GM19467 (cell line): ENCODE measurements at regions not wholly inside any gene's neighbourhood (a gene's known extent, or its start where the extent isn't known, plus 50 kb on each side); places are given as distances from the start of the nearest gene placed in this dataset.
"Not testable (repeated sequence)": the region's sequence is repeated elsewhere in the genome, so short reads cannot be mapped to it uniquely, and the experiment has no call there.

Experiments used
- ATAC-seq: cut with Tn5 transposase; IDR thresholded peaks from one replicate; pipeline ENCODE4 v1.9.1; 2021; ENCODE audit warnings: mild to moderate bottlenecking, moderate library complexity; ENCODE audit not compliant: unreplicated experiment

- no peak for ATAC-seq
These were observed 51.6 kb upstream of the BLTP1 start for GRCh38 chr4:122100508-122100907.

- ATAC-seq: no peak
These were observed 52.2 kb upstream of the BLTP1 start for GRCh38 chr4:122099896-122100295.

DNA sequence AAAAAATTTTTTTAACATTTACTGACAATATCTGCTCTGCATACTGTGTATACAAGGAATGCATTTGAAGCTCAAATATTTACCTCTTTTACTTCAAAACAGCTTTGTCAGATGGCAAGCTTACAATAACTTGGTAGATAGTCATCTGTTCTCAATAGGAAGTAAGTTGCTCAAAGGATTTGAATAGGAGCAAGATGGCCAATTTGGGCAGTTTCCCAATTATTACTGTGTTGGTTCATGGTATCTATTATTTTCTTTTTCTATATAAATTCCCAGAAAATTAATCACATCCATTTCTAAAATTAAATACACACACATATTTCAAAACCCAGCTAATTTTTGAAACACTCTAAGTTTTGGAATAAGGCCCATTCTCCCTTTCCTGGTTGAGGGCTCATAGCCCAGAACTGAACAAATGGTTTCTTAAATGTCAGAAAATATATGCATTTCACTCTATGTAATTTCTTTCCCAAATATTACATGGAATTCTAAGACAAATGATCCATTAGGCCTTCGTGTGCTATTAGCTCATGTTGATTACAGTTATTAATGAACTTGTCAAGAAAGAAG is 60.2 kb upstream of the BLTP1 start:
- ATAC-seq: no peak

- ATAC-seq: no peak
These were observed 60.7 kb upstream of the BLTP1 start for GRCh38 chr4:122091397-122091796.

- no peak for ATAC-seq
These were observed 61.1 kb upstream of the BLTP1 start for GRCh38 chr4:122090989-122091388.

DNA sequence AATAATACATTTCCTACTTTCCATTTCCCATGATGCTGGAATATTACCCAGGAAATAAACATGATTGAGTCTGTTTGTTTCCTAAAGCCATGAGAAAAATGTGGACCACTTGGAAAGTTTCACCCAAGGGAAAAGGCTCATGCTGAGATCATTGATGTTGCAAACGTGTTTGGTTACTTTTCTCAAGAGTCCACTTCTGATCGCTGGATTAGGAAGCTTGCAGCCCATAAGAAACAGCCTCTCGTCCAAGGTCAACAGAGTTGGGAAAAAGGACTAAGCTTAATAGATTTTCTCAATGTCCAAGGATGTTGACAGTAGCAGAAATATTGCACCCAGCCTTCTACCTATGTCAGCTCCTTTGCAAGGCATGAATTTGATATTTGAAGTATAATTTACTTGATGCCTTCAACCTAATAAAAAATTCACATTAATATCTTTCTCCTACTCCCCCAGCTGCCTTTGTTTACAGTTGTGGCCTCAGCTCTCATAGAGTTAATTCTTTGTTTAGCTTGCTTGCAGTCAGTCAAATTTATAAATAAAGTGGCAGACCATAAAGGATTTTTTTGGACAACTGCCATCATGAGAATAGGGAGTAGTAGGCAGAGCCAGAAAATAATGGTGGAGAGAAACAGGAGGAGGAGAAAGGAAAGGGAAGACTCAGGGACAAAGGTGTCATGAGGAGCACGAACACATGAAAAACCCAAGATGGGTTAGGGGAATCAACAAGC is 65.6 kb upstream of the BLTP1 start:
- ATAC-seq: no peak

DNA sequence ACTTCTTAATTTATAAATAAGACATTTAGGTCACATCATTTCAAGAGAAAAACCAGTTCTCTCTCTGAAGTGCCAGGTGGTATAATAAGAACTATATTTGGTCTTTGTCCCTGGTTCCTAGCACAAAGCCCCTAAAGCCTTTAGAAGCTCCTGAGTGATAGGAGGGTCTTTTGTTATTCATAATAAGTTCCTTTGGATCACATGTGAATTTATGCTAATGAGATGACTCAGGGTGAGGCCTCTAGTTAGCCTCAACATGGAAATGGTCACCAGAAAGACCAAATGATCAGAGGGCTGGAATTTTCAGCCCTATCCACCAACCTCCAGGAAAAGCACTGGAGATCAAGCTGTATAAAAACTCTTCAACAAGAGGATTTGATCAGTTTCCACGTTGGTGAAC is 68.1 kb upstream of the BLTP1 start:
- ATAC-seq: no peak

GRCh38 chr4:122083351-122083750 is 68.8 kb upstream of the BLTP1 start:
- ATAC-seq: no peak

GRCh38 chr4:122082661-122083060 is 69.5 kb upstream of the BLTP1 start:
- ATAC-seq: no peak

DNA sequence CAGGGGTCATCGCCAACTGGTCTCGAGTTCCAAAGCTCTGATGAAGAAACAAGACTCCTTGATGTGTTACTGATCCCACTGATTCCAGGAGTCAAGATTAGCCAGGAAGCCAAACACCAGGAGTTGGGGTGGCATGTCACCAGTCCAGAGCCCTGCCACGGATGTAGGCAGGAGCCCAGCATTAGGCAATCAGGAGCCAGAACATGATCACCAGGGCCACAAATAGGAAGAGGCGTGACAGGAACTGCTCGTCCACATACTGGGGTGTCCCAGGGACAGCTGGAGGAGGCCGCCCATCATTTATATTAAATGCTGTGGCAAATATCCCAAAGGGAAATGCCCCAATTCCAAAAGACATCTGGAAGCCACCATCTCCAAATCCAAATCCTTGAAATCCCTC is 74.5 kb upstream of the BLTP1 start:
- ATAC-seq: not testable (repeated sequence)

GRCh38 chr4:122076835-122077234 is 75.3 kb upstream of the BLTP1 start:
- ATAC-seq: not testable (repeated sequence)

GRCh38 chr4:122073615-122074014 is 78.5 kb upstream of the BLTP1 start:
- ATAC-seq: no peak

DNA sequence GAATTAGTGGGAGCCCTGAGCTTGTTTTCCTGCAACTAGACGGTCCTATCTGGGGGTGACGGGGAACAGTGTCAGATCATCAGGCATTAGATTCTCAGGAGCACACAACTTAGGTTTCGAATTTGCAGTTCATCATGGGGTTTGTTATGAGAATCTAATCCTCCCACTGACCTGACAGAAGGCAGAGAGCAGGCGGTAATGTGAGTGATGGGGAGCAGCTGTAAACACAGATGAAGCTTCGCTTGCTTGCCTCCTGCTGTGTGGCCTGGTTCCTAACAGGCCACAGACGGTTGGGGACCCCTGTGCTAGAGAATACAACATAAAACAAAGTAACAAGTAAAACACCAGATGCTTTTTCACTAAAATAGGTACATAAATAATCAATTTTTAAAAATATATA is 86.2 kb upstream of the BLTP1 start:
- ATAC-seq: no peak

GRCh38 chr4:122065149-122065548 is 87.0 kb upstream of the BLTP1 start:
- no peak for ATAC-seq

GRCh38 chr4:122053186-122053585 is 98.9 kb upstream of the BLTP1 start:
- ATAC-seq: no peak

- ATAC-seq: no peak
These were observed 99.5 kb upstream of the BLTP1 start for GRCh38 chr4:122052677-122053076.

DNA sequence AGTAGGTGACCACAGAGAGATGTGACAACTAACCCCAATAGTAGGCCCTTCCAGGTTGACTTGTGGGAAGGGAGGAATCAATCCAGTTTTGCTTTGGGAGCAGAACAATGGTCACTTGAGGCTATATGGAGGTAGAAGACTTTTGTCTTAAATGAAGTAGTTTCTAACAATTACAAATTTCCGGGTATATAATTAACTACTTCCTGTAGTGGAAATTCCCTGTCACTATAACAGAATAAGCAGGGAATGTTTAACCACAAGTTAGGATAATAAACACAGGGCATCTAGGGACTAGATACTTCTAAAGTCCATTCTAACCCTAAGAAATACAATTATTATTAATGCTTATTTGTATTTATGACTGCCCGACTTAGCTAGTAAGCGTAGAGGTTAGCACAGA is 99.0 kb upstream of the TRPC3 start:
- no peak for ATAC-seq

- no peak for ATAC-seq
These were observed 95.9 kb upstream of the TRPC3 start for GRCh38 chr4:122047456-122048425.

- ATAC-seq: no peak
These were observed 94.4 kb upstream of the TRPC3 start for GRCh38 chr4:122046255-122046654.

GRCh38 chr4:122045533-122045932 is 93.7 kb upstream of the TRPC3 start:
- ATAC-seq: no peak

DNA sequence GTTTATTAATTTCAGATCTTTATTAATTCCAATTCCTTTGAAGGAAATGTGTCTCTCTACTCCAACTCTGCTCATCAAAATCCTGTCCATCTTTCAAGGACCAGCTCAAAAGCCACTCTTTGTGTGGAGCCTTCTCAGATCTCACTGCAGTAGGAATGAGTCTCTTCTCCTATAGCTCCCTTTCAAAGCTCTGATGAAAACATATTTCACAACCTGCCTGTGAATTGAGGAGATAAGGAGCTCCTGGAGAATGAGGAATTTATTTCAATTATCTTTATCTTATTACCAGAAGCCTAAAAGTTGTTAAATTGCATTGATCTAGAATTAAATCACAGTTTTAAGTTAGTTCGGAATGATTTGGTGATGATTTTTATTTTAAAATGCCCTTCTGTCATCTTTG is 92.6 kb upstream of the TRPC3 start:
- no peak for ATAC-seq

- no peak for ATAC-seq
These were observed 89.5 kb upstream of the TRPC3 start for GRCh38 chr4:122041312-122041711.
